BE2C (cell line): ENCODE measurements at regions not wholly inside any gene's neighbourhood (a gene's known extent, or its start where the extent isn't known, plus 50 kb on each side); places are given as distances from the start of the nearest gene placed in this dataset.

Source experiments
- DNase-seq: peaks from one replicate; pipeline ENCODE4 v3.0.0-alpha.2; 2020
- H3K27me3 ChIP-seq: fragments of 250-450 bp; sonication (Bioruptor Pico); 2 replicates; pipeline ENCODE4 v1.5.1; 2020; ENCODE audit warnings: mild to moderate bottlenecking
- H3K36me3 ChIP-seq: fragments of 250-450 bp; sonication (Bioruptor Pico); 2 replicates; pipeline ENCODE4 v1.5.1; 2020; ENCODE audit warnings: mild to moderate bottlenecking
- H3K4me1 ChIP-seq: fragments of 250-450 bp; sonication (Bioruptor Pico); 2 replicates; pipeline ENCODE4 v1.5.1; 2020
- H3K4me3 ChIP-seq: 2 replicates; pipeline ENCODE4 v1.5.1; 2011; ENCODE audit warnings: low read depth, low read length
- H3K9me3 ChIP-seq: fragments of 250-450 bp; sonication (Bioruptor Pico); 2 replicates; pipeline ENCODE4 v1.5.1; 2020
- TF ChIP-seq, protein P1 (sequence below): IDR thresholded peaks from 2 replicates; pipeline ENCODE4 v1.5.1; 2012; ENCODE audit warnings: mild to moderate bottlenecking, low read depth, low read length

DNA sequence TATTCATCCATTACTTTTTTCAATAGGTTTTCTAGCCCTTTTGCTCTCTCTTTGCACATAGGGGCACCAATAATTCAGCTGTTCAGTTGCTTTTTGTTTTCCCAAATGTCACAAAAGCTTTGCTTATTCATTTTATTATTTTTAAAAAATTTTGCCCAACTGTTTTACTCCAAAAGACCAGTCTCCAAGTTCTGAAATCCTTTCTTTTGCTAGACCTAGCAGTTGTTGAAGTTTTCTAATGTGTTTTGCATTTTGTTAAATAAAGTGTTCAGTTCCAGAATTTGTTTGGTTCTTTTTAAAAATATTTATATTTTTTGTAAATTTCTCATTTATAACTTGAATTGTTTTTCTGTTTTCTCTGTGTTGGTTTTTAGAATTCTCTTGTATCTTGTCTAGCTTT, 1227.3 kb downstream of the ROBO2 start:
- TF ChIP-seq, protein P1, sequence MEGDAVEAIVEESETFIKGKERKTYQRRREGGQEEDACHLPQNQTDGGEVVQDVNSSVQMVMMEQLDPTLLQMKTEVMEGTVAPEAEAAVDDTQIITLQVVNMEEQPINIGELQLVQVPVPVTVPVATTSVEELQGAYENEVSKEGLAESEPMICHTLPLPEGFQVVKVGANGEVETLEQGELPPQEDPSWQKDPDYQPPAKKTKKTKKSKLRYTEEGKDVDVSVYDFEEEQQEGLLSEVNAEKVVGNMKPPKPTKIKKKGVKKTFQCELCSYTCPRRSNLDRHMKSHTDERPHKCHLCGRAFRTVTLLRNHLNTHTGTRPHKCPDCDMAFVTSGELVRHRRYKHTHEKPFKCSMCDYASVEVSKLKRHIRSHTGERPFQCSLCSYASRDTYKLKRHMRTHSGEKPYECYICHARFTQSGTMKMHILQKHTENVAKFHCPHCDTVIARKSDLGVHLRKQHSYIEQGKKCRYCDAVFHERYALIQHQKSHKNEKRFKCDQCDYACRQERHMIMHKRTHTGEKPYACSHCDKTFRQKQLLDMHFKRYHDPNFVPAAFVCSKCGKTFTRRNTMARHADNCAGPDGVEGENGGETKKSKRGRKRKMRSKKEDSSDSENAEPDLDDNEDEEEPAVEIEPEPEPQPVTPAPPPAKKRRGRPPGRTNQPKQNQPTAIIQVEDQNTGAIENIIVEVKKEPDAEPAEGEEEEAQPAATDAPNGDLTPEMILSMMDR = no peak
- Histone ChIP-seq H3K36me3 (no peaks in the 10 kb centered on the region), H3K9me3 (no peaks in the 10 kb centered on the region), H3K27me3 (no peaks in the 10 kb centered on the region), H3K4me3 (no peak overlapping the region), H3K4me1 (no peaks in the 10 kb centered on the region; the same call in 1 of the 2 replicates)
- no peak for DNase-seq

DNA sequence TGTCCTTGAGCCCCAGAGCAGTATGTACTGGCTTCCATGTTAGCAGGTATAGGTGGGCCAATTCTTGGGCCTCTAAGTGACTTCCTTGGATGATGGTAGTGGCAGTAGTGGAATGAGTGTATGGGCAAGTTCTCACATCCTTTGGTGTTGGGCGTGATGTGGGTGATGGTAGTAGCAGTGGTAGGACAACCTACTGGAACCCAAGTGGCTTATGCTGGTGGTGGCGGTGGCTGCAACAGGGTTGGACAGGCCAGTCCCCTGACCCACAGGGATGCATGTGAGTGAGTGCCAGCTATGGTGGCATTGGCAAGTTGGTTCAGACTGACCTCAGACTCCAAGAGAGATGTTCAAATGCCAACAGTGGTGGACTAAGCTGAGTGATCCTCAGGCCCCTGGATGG, 1228.2 kb downstream of the ROBO2 start:
- H3K36me3 ChIP-seq = no peaks in the 10 kb centered on the region
- H3K4me3 ChIP-seq = no peak overlapping the region
- H3K4me1 ChIP-seq = no peaks in the 10 kb centered on the region; the same call in 1 of the 2 replicates
- DNase-seq = no peak
- no peaks in the 10 kb centered on the region for H3K27me3 ChIP-seq
- no peaks in the 10 kb centered on the region for H3K9me3 ChIP-seq
- TF ChIP-seq, protein P1 = no peak

DNA sequence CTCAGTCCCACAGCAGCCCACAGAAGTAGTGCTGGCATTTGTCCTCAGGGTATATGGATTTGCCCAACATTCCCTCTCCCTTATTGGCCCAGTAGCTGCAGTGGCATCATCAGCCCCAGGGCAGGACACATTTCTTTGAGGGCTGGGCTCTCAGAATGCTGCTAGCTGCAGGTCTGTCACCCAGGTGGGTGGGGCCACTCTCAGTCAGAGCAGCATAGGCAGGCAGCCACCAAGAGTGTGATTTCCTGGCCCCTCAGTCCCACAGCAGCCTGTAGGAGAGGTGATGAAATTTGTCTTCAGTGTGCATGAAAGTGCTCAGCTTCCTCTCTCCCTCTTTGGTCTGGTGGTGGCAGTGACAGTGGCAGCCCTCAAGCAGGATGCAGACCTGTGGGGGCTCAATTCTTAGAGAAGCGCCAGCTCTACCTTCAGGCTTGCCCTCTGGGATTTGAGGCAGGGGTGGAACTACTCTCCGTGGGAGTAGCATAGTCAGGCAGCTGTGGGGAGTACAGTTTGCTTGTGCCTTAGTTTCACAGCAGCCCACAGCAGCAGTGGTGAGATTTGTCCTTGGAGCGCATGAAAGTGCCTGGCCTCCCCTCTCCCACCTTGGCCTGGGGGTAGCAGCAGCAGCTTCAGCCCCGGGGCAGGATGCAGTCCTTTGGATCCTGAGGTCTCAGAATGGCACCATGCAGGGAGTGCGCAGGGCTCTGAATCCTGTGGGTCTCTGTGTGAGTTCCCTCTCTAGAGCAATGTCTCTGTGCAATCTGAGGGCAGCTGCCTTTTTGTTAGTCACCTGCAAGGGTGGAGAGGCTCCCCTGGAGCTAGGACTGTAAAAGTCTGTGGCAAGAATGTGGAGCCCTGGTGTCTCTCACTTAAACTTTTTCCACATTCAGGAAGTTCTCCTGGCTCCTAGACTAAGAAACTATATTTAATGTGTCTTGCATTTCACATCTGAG, 1229.1 kb downstream of the ROBO2 start:
- Histone ChIP-seq H3K4me1 (no peaks in the 10 kb centered on the region; the same call in 1 of the 2 replicates), H3K36me3 (no peaks in the 10 kb centered on the region), H3K27me3 (no peaks in the 10 kb centered on the region), H3K9me3 (no peaks in the 10 kb centered on the region), H3K4me3 (no peak overlapping the region)
- DNase-seq = no peak
- TF ChIP-seq, protein P1 = no peak

DNA sequence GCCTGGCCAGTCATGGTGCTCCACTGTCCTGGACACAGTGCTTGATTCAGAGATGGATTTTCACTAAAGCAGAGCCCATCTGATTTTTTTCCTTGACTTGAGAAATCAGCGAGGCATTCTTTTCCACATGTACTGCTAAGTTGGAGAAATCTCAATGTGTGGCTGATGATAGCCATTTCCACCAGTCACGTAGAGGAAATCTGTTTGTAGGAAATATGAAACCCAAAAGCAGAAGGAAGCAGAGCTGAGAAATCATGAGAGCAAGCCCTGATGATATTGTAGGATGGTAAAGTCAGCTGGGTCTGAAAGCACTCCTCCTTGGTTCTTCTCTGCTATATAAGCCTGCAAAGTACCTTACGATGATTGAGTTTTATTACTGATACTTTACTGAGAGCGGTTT, 1233.4 kb downstream of the ROBO2 start:
- no peaks in the 10 kb centered on the region for H3K9me3 ChIP-seq
- H3K4me1 ChIP-seq = no peaks in the 10 kb centered on the region
- H3K27me3 ChIP-seq = no peaks in the 10 kb centered on the region
- no peak for DNase-seq
- H3K4me3 ChIP-seq = no peak overlapping the region
- no peaks in the 10 kb centered on the region for H3K36me3 ChIP-seq
- TF ChIP-seq, protein P1 = no peak

DNA sequence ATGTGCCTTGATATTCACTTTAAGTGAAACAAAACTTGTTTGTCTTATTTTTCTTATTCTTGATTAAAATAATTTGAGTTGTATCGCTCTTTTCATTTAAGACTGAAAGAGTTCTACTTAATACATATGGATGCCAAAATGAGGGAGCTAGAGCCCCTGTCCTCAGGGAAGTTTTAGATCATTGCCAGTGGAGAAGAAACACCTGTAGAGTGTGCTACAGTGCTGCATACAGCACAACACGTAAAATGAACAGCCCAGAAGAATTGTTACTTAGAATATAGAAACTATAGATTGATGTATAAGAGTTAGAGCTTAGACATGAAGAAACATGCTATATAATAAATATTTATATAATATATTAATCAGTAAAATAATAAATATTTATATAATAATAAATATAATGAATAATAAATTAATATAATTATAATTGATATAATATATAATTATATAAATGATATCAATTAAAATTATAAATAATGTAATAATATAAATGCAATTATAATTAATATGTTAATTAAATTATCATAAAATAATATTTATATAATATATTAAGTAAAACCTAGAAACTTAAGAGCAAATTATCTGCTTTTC, 1234.7 kb downstream of the ROBO2 start:
- Histone ChIP-seq H3K4me1 (no peaks in the 10 kb centered on the region), H3K36me3 (no peaks in the 10 kb centered on the region), H3K4me3 (no peak overlapping the region), H3K9me3 (no peaks in the 10 kb centered on the region), H3K27me3 (no peaks in the 10 kb centered on the region)
- DNase-seq = no peak
- TF ChIP-seq, protein P1 = peak; percentile 27; the same call in 1 of the 2 replicates

DNA sequence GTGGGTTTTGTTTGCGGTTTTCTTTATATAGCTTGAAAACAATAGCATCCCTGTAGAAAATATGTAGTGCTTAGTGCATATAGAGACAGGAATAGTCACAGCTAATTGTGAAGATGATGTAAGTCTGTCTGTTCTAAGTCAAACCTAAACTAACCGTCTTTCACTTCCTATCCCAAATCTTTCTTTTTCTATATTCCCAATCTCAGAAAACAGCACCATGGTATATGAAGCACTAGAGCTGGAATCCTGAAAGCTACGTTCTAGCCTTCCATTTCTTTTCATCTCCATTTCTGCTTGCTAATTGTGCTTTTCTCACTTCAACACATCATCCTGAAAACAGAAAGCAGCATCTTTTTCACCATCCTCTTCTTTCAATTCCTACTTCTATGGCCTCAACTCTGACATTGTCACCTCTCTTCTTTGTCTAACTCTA, 1235.5 kb downstream of the ROBO2 start:
- TF ChIP-seq, protein P1 = no peak
- Histone ChIP-seq H3K4me1 (no peaks in the 10 kb centered on the region), H3K36me3 (no peaks in the 10 kb centered on the region), H3K27me3 (no peaks in the 10 kb centered on the region), H3K4me3 (no peak overlapping the region), H3K9me3 (no peaks in the 10 kb centered on the region)
- no peak for DNase-seq
